GM12874 (cell line): ENCODE measurements at regions not wholly inside any gene's neighbourhood (a gene's known extent, or its start where the extent isn't known, plus 50 kb on each side); places are given as distances from the start of the nearest gene placed in this dataset.

Experiments used
- TF ChIP-seq, protein P1 (sequence below): IDR thresholded peaks from 2 replicates; pipeline ENCODE4 v1.5.1; 2011; ENCODE audit warnings: low read depth, mild to moderate bottlenecking, control low read depth, low read length, moderate library complexity; ENCODE audit not compliant: insufficient read depth

DNA sequence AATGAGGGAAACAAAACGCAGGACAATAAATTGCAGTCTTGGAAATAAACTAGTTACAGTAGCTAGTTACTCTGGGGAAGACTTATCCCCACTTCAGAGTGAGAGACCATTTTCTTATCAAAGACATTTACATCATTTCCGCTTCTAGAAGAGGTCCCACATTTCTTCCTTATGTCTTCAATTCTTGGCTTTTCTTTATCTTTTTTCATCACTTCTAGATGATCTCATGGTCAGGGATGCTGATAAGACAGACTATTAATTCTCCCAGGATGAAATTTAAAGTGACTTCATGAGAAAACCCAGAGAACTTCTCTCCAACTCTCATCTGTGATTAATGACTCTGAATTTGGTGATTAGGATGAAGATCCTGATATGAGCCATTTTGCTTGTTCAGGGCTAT, 229.1 kb downstream of the MTRR start:
- TF ChIP-seq, protein P1, sequence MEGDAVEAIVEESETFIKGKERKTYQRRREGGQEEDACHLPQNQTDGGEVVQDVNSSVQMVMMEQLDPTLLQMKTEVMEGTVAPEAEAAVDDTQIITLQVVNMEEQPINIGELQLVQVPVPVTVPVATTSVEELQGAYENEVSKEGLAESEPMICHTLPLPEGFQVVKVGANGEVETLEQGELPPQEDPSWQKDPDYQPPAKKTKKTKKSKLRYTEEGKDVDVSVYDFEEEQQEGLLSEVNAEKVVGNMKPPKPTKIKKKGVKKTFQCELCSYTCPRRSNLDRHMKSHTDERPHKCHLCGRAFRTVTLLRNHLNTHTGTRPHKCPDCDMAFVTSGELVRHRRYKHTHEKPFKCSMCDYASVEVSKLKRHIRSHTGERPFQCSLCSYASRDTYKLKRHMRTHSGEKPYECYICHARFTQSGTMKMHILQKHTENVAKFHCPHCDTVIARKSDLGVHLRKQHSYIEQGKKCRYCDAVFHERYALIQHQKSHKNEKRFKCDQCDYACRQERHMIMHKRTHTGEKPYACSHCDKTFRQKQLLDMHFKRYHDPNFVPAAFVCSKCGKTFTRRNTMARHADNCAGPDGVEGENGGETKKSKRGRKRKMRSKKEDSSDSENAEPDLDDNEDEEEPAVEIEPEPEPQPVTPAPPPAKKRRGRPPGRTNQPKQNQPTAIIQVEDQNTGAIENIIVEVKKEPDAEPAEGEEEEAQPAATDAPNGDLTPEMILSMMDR = no peak

DNA sequence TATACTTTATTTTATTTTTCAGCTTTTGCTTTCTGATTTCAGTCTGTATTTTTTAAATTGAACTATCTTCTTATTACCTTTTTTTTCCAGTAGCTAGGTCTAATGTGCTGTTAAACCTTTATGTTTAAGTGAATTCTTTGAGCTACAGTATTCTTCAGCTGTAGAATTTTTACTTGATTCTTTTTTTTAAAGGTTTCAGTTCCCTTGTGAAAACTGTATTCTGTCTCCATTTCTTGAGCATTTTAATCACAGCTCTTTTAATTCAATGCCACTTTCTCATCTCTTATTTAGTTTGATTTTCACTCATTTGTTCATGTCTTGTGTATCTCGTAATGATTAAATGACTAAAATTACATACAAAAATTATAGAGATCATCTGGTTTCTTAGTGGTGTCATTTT, 233.8 kb downstream of the MTRR start:
- TF ChIP-seq, protein P1 = no peak

DNA sequence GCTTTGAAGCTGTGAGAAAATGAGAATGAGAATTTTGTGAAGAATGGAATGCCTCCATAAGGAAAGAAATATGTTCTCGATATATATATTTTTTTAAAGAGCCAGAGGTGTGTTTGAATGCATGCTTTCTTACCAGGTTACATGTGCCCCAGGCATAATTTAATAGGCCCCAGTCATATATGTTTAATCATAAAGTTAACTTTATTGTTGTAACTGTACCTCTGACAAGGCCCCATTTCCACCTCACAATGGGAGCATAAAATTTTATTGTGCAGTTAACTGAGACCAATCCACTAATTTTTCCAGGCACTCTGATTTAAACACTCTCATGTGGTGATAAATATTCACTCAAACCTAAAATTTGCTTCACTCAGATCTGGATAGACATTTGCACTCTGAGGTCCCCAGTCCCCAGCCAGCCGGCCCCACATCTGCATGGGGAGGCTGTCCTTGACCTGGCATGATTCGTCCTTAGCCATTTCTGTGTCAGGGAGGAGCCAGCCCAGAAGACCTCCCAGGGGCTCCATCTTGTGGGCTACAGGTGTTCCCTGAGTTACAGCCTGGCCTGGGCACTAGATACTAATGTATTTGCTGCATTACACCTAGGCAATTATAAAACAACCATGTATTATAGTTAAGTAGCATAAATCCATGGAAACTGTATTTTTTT, 245.8 kb downstream of the MTRR start:
- TF ChIP-seq, protein P1 = no peak

DNA sequence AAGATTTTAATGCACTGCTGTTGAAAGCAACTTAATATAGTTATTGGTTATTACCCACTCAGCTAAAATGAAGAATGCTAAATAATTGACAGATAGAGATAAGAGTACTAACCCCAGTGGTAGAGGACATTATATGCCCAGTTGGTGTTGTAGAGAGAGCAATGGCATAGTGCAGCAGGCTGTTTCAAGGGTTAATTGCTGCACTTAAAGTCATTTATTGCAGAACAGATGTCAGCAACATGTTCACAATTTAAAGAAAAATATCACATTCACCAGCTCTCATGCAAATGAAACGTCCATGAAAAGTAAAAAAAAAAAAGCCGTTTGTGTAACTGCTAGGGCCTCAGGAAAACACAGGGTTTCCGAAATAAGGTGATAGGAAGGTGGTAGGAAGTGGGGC, 254.6 kb downstream of the MTRR start:
- TF ChIP-seq, protein P1 = no peak

DNA sequence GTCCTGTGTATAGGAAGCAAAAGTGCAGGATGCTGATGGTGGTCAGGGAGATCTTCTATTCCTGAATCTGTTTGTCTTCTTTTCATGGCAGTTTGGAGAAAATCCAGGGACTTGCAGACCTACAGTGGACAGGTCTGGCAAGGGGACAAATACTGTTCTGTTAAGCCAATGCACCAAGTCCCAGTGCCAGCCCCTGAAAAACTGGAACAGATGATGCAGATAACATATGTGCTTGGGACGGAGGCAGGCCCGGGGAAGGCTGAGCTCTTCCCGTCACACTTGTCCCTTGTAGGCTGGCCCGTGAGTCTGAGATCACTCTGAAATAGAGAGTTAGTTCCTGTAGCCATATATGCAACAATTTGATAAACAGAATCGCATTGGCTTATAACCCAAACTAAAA, 265.7 kb downstream of the MTRR start:
- TF ChIP-seq, protein P1 = no peak

DNA sequence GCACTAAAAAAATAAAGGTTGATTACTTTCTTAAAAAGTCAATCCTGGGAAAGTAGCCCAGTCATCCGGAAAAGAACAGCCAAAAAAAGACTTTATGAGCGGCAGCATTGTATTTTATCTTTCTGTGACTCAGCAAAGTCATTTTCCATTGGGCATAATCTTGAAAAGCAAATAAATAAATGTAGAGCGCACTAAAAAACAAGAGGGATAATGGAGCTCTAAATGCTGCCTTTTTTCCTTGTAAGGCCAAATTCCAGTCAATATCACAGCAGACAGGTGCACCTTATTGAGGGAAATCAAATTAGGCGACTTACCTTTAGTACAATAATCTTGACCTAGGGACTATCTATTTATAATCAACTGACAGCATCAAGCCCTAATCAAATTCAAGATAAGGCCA, 266.8 kb downstream of the MTRR start:
- TF ChIP-seq, protein P1 = no peak

DNA sequence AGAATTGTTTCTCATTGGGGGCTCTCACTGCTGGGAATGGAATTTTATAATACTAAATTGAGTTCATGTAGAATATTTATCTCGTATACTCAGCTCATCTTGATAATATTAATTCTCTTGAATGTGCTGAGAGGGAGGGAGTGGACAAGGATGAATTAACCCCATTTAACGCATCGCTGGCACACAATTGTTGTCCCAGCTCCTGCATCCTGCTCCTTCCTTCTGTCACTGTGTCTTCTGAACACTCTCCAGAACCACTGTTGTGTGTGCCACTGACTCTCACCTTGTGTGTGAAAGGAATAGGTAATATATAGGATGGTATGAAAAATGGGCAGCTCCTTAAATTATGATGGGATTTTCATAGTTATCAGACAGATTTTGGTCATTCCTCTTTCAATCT, 267.3 kb downstream of the MTRR start:
- TF ChIP-seq, protein P1 = no peak
